Effector CD4-positive, alpha-beta T cell (primary cell): ENCODE measurements at regions not wholly inside any gene's neighbourhood (a gene's known extent, or its start where the extent isn't known, plus 50 kb on each side); places are given as distances from the start of the nearest gene placed in this dataset.

Source experiments
- DNase-seq: peaks from one replicate; pipeline ENCODE4 v3.0.0-alpha.2; 2020

DNA sequence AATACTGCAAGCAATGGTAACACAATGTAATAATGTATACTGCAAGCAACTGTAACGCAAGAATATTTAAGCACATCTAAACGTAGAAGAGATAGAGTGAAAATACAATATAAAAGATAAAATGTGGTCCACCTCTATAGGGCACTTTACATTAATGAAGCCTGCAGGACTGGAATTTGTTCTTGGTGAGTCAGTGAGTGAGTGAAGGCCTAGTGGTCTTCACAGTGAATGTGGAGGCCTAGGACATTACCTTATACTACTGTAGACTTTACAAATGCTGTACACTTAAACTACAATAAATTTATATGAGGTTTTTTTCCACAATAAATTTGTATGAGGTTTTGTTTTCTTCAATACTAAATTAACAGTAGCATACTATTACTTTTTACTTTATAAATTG is 287.4 kb upstream of the SNX7 start:
- no peak for DNase-seq

DNA sequence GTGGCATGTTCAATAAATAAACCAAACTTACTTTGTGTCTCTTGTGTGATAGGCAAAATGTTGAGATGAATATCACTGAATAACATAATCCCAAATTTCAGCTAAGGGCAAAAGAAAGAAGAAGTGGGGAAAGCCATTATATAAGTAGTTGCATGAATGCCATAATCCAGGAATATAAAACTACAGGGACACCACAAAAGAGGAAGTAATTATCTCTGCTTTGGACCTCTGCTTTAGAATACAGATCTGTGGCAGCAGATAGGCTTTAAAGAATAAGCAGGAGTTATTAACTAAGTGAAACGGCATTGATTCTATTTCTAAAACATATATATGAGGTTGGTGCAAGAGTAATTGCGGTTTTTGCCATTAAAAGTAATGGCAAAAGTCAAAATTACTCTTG is 288.5 kb upstream of the SNX7 start:
- DNase-seq: no peak

DNA sequence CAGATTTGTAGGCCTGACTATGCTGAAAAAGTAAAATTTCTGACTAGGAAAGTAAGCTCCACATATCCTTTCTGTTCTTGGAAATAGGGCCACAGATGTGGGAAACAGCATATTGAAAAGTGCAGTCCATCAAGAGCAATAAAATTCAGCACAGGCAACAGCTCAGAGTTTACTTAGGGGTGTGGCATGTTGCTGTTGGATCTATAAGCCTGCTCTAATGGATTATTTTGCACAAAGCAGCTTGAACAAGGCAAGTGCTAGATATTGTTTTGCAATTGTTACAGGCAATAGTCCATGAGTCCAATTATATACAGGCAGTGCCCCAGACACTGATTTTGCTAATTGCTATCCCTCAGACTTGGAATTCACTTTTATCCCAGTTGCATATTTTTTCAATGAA is 289.8 kb upstream of the SNX7 start:
- no peak for DNase-seq

DNA sequence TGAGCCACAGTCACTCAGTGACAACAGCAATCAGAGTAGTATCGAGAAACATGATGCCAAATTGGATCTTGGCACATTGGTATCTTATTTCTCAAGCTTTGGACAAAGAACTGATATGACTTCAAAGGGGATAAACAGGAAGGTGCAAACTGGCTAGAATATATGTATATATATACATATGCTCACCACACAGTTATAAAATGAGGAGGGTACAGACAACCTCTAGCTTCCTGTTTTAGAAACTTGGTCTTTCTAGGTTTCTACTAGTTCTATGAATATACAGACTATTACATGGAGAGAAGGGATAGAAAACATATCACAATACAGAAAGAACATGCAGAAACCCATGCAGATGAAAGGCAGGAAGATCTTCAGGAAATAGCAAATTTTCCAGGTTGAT is 292.1 kb upstream of the SNX7 start:
- no peak for DNase-seq

DNA sequence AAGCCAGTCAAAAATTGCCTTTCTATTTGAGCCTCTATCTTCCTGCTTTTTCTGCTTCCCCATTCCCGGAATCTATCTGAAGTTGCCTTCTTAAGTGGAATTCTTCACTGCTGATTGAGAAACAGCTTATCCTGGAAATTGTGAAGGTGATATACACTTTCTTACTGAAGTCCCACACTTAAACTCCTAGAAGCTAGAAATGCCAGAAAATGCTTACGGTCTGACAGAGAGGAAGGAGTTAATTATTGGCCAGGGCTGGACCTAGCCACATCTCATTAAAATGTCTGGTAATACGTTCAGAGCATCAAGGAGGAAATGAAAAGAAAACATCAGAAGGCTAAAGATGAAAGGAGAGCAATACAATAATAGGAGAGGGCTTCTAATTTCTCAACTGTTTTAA is 292.5 kb upstream of the SNX7 start:
- DNase-seq: no peak

DNA sequence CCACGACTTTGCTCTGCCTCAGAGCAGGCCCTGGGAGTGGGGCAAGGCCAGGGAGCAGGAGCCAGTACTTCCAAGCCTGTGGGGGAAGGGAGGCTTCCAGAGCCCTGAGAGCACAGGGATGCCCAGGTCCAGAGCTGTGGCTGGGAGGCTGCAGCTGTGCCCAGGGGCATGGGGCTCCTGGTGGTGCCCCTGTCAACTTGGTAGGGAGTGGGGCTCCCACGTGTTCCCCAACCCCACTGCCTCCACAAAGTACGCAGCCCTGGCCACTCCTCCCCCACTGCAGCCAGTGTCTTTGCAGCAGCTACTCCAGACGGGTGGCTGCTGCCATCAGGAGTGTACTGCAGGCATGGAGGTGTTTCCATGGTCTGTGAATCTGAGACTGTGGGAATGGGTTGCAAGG is 294.1 kb upstream of the SNX7 start:
- no peak for DNase-seq

DNA sequence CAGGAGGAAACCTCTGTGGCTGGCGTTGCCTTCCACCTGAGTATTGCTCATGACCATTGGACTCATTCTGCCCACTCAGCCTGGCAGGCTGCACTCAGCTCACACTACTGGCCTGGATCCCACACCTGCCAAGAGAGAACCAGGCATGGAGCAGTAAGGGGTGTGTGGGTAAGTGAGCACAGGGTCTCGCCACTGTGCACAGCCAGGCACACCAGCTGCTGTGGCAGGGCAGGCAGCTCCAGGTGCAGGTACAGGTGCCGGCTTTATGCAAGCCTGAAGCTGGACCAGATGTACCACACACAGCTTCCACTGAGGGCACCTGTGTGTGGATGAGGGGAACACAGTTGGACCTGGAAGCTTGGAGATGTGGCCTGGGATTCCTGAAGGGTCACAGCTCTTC is 295.2 kb upstream of the SNX7 start:
- DNase-seq: no peak

DNA sequence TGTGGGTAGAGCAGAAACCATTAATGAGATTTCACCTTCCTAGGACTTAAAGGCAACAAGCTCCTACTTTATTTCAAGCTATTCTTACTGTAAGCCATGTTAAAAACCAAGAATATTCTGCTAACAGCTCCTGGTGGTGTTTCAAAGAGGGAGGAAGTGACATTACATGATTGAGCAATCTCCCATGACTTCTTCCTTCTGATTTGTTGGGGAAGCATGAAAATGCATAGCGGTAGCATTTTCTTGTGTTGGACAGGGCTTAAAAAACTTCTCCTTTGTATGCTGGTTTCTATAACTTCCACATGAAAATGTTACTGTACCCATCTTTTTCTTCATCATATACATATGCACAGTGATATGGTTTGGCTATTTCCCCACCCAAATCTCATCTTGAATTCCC is 297.0 kb upstream of the SNX7 start:
- no peak for DNase-seq

DNA sequence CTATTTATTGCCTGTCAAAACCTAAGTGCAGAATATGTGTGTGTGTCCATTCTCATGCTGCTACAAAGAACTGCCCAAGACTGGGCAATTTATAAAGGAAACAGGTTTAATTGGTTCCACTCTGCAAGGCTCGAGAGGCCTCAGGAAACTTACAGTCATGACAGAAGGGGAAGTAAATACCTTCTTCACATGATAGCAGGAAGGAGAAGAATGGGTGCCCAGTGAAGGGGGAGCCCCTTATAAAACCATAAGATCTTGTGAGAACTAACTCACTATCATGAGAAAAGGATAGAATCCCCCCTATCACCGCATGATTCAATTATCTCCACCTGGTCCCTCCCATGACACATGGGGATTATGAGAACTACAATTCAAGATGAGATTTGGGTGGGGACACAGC is 300.7 kb upstream of the SNX7 start:
- no peak for DNase-seq

DNA sequence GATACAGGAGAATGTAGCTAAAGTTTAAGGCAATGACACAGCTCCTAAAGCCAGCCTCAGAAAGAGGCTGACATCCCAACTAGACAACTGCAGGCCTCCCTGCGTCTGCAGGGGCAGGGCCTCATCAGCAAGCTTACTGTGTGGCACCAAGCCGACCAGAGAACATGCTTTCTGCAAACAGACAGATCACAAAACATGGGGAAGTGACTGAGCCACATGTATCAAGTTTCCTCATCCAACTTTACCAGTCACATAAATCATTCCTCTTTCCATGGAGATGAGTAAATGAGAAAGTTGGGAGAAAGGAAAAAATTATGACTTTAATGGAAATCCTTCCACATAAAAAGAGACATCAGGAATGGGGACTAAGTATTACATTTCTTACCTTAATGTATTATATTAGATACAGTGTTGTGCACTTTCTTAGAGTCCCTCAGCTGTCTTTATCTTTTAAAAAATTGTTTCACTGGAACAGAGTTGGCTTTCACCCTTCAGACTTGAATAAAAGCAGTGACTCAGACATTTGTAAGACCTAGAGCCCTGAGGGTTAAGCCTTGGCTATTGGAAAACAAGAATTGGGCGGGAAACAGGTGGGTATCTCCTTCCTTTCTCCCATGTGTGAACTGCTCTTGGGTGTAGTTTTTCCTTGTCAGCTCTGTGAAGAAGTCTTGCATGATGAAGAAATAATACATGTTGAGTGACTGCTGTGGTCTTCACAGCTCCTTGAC is 305.7 kb upstream of the SNX7 start:
- no peak for DNase-seq

DNA sequence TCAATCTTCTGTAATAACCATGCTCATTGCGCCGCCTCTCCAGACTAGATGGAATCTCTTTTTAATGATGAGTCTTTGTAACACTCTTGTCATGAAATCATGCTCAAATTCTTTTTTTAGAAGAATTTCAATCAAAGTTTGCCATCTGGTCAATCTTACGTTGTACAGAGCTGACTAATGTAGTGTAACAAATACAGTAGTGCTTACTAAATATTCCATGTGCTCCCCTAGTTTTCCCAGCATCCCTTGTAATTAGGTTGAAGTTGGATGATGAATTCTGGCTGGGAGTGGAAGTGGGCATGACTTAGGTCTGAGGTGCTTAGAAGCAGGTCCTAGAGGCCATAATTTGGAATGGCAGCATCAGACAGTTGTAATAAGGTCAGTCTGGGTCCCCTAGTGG is 309.1 kb upstream of the SNX7 start:
- no peak for DNase-seq

DNA sequence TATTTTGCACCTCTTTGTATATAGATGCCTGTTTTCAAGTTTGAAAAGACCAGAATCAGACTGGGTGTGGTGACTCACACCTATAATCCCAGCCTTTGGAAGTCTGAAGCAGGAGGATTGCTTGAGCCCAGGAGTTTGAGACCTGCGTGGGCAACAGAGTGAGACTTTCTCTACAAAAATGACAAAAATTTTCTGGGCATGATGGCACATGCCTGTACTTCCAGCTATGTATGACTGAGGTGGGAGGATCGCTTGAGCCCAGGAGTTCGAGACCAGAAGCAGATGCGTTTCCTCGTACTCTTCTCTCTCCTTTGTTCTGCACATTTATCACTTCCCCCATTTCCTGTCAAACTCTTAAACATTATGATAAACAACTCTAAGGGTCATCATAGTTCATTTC is 310.0 kb upstream of the SNX7 start:
- no peak for DNase-seq

DNA sequence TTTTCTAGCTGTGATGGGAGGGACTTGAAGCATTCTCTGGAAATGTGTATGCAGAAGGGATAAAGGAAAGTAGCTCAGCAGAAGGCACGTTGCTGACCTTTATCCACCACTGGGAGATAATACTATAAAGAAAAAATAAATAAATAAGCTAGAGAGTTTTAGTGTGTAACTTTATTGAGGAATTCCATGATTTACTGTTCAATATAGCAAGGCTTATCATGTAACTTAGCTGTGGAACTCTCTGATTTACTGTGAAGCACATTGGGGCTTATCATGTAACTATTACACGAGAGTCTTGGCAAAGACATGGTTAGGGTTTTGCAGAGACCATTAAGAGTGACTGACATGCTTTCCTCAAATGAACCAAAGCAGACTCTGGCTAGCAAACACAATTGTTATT is 316.1 kb upstream of the SNX7 start:
- no peak for DNase-seq

DNA sequence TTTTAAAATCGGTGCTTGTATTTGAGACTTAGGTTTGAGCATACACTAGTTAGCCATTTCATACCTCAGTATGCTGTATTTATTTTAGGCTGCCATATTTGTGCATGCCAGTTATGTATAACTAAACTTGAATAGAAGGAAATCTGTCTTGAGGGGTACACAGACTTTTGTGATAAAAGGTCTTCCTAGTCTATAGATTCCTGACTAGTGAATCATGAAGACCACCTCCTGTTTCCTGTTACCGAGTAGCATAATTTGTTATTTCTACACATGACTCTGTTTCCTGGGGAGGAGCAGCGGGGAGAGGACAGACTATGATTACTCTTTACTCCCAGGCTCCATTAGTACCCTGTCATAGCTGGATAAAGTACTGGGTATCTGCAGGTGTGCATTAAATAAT is 316.8 kb upstream of the SNX7 start:
- no peak for DNase-seq

DNA sequence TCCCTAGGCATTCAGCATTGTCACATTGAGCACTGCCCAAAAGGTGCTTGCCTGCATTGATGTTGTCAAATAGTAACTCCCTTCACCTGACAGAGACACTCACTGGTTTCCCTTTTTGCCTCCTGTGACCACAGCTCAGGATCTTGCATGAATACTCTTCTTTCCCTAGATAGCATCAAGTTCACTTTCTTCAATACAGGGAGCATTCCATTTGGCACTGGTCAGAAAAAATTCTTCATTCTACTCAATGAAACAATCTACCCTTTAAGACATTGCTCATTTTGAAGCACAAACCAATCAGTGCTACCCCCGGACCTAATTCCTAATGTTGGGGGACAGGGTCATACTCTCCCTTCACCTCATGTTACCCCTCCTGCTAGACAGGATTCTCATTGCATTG is 319.0 kb upstream of the SNX7 start:
- DNase-seq: no peak

DNA sequence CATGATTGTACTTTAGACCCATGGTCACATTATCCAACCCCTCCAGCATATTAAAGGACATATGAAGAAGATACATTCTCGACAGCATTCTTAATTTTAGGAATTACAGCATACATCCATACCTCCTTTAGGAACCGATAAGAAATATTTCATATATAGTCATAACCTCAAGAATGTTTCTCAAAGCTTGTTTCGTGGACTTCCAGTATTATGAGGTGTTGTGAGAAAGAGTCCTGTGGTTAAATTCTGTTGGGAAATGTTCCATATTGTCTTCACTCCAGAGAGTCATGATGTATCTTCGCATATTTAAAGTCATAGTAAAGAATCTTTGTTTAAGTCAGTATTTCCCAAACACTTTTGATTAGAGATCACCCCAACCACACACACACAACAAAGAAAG is 321.0 kb upstream of the SNX7 start:
- no peak for DNase-seq

DNA sequence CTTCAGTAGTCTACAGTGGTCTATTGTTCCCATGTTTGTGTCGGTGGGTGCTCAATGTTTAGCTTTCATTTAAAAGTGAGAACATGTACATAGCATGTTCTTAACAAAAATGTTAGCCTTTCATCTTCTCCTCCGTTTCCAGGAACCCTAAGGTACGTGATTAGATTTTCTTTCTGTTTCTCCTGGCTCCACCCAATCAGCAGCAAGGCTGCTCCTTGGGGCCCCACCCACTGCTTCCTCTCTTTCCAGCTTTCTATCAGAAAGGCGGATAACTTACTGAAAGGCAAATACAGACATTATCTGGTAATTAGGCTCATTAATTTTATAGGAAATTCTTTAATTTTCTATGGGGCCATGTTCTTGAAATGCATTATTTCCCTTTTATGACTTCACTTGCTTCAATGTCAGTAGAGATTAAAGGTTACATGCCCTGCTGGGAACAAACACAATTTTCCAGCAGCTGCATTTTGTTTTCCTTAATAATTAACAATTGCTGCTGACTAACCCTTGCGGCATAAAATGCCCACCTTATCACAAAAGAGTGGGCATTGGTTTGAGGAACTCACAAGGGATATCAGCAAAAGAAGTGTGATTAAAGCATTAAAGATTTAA is 324.9 kb upstream of the SNX7 start:
- DNase-seq: no peak

DNA sequence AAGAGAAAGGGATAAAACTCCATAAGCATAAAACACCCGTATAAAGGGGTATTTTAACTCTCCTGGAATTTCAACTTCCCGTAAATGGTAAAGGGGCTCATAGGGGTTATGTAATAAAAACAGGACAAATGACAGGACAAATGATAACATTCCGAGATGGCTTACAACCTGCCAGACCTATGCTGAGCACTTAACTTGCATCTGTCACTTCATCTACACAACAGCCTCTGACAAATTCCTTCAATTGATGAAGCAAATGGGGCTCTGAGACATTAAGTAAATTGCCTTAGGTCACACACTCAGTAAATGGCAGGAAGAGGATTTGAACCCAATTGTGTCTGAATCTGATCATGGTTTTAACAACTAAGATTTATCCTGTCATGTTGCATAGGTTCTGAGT is 327.6 kb upstream of the SNX7 start:
- no peak for DNase-seq

DNA sequence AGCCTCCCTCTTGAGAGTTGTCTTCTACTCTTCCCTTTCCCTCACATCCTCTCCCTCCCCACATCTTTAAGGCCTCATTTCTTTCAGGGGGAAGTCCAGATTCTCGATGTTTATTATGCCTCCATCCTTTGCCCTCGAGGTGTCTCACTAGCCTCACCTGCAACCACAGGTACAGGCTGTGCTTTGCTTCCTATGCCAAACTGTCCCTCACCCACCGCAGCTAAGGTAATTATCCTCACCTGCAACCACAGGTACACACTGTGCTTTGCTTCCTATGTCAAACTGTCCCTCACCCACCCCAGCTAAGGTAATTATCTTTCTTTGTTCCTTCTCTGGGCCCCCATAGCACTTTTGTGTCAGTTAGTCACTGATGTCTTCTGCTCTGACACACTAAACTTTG is 328.1 kb upstream of the SNX7 start:
- no peak for DNase-seq

DNA sequence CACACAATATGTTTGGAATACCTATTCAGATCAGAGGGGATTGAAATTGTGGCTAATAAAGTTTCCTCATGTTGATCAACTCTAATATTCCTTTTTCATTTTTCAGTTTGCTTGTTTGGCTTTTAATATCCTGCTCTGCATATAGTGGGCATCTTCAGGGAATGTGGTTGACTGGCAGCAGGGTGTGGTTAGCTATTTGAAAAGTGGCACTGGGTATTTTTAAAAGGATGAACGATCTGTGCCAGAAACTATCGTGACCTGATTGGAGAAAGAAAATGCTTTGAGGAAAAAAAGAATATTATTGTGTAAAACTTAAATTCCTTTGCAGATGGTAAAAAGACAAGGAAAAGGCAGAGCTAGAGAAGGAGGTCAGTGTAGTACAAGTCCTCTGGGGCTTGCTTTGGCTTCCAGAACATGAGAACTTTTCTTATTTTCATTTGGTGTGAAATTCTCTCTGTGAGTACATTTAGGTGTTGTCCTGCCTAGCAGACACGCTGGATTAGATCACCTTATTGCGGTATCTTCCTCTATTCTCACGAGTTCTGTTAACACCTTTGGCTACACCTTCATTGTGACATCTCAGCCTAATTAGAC is 329.7 kb upstream of the SNX7 start:
- DNase-seq: no peak

DNA sequence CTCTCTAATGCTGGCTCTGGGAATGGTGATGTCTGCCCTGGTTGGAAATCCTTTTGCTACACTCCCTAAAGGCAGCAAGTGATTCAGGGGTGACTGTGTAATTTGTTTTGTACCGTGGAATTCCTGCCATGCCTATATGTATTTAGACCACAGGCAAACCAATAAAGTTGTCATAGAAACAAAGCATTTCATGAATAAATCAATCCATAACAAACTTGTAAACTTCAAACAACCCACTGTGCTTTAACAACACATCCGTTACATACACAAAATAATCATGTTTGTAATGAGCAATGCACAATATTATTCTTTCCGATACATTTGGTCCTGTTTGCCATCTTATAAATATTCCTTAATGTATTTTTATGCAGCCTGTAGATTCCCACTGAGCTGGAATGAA is 330.3 kb upstream of the SNX7 start:
- DNase-seq: no peak

DNA sequence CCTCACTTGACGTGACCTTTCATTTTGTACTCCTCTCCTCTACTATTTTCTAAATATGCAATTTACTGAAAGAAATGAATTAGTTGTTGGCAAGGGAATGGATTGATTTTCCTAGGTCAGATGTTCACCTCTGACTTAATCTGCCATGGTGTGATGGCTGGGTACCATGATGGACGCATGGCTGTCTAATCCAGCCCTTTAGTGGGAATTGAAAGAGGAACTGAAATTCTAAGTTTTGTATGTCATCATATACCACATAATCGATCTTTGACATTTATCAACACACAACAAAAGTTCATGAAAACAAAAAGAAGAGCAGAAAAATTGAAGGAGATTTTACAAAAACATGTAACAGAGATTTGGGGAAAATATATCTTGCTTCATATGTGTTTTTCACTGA is 331.3 kb upstream of the SNX7 start:
- no peak for DNase-seq

DNA sequence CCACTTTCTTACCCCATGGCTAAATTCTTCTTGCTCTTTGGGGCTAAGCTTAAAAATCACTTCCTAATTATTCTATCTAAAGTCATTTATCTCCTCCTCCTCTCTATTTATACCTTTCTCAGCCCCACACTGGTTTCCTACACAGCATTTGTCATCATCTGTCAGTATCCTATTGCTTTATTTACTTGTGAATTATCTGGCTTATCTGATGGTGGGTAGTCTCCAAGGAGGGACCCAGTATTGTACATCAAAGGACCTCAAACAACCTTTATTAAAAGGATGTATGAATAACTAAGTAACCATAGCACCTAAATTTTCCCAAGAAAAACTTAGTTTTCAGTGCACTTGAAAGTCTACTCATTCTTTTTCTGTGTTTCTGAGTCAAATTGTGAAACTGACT is 332.7 kb upstream of the SNX7 start:
- DNase-seq: no peak

DNA sequence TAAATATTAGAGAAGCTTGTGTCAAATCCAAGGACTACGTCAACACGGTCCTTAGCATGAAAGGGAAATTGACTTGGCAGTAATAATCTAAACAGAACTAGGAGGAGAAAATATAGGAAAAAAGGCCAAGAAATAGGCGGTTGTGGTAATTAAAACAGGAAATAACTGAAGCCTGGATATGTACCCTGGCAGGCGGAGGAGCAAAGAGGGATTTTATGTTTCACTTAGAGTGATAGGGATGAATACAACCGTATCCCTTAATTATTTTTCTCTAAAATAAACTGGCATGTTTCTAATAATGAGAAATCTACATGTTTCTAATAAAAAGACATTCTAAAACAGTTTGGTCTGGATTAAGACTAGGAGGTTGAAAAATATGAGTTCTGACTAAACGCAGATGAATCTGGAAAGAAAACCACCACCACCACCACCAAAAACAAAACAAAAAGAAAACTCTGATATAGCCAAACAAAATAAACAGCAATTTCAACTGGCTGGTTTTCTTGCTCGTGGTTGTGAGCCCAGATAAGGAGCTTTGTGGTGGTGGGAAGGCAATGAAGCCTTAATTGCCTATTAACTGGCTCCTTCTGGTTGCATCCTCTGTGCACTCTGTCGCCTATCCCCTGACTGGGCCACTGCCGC is 334.2 kb upstream of the SNX7 start:
- DNase-seq: no peak
